Ishikawa (cell line): ENCODE measurements at regions not wholly inside any gene's neighbourhood (a gene's known extent, or its start where the extent isn't known, plus 50 kb on each side); places are given as distances from the start of the nearest gene placed in this dataset.

Source experiments
- CEBPB ChIP-seq: IDR thresholded peaks from 2 replicates; pipeline ENCODE4 v1.6.1; 2012
- CREB1 ChIP-seq: IDR thresholded peaks from 2 replicates; pipeline ENCODE4 v1.6.1; 2012; ENCODE audit warnings: low read depth
- EGR1 ChIP-seq: IDR thresholded peaks from 2 replicates; pipeline ENCODE4 v1.6.1; 2012
- EP300 ChIP-seq: IDR thresholded peaks from 2 replicates; pipeline ENCODE4 v1.6.1; 2012; ENCODE audit warnings: borderline replicate concordance
- FOXM1 ChIP-seq: IDR thresholded peaks from 2 replicates; pipeline ENCODE4 v1.6.1; 2012; ENCODE audit warnings: low read depth, borderline replicate concordance
- MAX ChIP-seq: IDR thresholded peaks from 2 replicates; pipeline ENCODE4 v1.6.1; 2012
- NFIC ChIP-seq: IDR thresholded peaks from 2 replicates; pipeline ENCODE4 v1.6.1; 2012
- RAD21 ChIP-seq: IDR thresholded peaks from 2 replicates; pipeline ENCODE4 v1.6.1; 2012; ENCODE audit warnings: low read depth
- TAF1 ChIP-seq: IDR thresholded peaks from 2 replicates; pipeline ENCODE4 v1.6.1; 2012; ENCODE audit warnings: low read depth, mild to moderate bottlenecking
- TCF12 ChIP-seq: IDR thresholded peaks from 2 replicates; pipeline ENCODE4 v1.6.1; 2012; ENCODE audit warnings: low read depth
- TEAD4 ChIP-seq: IDR thresholded peaks from 2 replicates; pipeline ENCODE4 v1.6.1; 2012
- USF1 ChIP-seq: IDR thresholded peaks from 2 replicates; pipeline ENCODE4 v1.6.1; 2012
- YY1 ChIP-seq: IDR thresholded peaks from 2 replicates; pipeline ENCODE4 v1.6.1; 2012; ENCODE audit warnings: low read depth
- ZBTB7A ChIP-seq: IDR thresholded peaks from 2 replicates; pipeline ENCODE4 v1.6.1; 2012; ENCODE audit warnings: low read depth
- TF ChIP-seq, protein P1 (sequence below): IDR thresholded peaks from 2 replicates; pipeline ENCODE4 v1.6.1; 2012; ENCODE audit warnings: low read depth, mild to moderate bottlenecking

- no peak for TF ChIP-seq USF1
- no peak for TF ChIP-seq EP300
- TF ChIP-seq, protein P1, sequence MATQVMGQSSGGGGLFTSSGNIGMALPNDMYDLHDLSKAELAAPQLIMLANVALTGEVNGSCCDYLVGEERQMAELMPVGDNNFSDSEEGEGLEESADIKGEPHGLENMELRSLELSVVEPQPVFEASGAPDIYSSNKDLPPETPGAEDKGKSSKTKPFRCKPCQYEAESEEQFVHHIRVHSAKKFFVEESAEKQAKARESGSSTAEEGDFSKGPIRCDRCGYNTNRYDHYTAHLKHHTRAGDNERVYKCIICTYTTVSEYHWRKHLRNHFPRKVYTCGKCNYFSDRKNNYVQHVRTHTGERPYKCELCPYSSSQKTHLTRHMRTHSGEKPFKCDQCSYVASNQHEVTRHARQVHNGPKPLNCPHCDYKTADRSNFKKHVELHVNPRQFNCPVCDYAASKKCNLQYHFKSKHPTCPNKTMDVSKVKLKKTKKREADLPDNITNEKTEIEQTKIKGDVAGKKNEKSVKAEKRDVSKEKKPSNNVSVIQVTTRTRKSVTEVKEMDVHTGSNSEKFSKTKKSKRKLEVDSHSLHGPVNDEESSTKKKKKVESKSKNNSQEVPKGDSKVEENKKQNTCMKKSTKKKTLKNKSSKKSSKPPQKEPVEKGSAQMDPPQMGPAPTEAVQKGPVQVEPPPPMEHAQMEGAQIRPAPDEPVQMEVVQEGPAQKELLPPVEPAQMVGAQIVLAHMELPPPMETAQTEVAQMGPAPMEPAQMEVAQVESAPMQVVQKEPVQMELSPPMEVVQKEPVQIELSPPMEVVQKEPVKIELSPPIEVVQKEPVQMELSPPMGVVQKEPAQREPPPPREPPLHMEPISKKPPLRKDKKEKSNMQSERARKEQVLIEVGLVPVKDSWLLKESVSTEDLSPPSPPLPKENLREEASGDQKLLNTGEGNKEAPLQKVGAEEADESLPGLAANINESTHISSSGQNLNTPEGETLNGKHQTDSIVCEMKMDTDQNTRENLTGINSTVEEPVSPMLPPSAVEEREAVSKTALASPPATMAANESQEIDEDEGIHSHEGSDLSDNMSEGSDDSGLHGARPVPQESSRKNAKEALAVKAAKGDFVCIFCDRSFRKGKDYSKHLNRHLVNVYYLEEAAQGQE, result no peak
- no peak for TF ChIP-seq CEBPB
- TF ChIP-seq TAF1, result no peak
- no peak for TF ChIP-seq MAX
- TF ChIP-seq RAD21, result no peak
- no peak for TF ChIP-seq CREB1
Measured at GRCh38 chr6:95517568-95517967, 59.8 kb upstream of the MANEA start.

DNA sequence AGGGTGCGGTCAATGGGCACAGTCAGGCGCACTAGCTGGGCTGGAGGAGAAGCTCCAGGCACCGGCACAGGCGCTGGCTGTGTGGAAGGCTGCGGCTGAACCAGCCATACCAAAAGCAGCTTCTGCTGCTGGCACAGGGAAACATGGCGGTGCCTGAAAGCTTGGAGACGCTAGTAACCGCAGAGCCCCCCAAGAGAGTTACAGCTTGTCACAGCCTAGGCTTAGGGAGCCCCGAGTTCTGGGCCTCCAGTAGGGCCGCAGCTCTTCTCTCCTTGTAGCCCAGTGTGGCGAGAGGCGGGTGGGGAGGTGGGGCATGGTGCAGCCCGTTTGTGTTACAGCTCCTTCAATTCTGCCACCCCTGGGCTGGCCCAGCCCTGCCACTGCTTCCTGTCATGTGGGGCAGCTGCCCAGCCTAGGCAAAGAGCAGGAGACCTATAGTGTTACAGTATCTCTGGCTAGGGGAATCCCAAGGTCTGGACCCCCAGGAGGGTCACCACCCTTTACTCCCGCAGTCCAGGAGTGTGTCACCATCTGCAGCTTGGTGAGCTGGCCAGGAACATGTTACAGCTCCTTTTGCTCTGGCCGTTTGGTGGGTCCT lies 58.6 kb upstream of the MANEA start:
- no peak for TF ChIP-seq YY1
- no peak for TF ChIP-seq TCF12
- TF ChIP-seq ZBTB7A, result no peak
- TF ChIP-seq CREB1, result no peak
- no peak for TF ChIP-seq RAD21
- TF ChIP-seq EP300, result no peak
- TF ChIP-seq EGR1, result no peak
- TF ChIP-seq, protein P1, result no peak
- no peak for TF ChIP-seq FOXM1
- TF ChIP-seq MAX, result no peak

GRCh38 chr6:95519228-95520037 lies 57.9 kb upstream of the MANEA start:
- TF ChIP-seq EGR1 (no peak), USF1 (no peak), RAD21 (no peak), NFIC (no peak), YY1 (no peak), TEAD4 (no peak), TCF12 (no peak), TAF1 (no peak), FOXM1 (no peak), EP300 (no peak), CREB1 (no peak), CEBPB (no peak), ZBTB7A (no peak)

GRCh38 chr6:95521181-95521580 lies 56.2 kb upstream of the MANEA start:
- TF ChIP-seq RAD21 (no peak), NFIC (no peak), CEBPB (no peak), CREB1 (no peak), TCF12 (no peak), TEAD4 (no peak), USF1 (no peak), MAX (no peak), EP300 (no peak), EGR1 (no peak), ZBTB7A (no peak), TAF1 (no peak)
- TF ChIP-seq, protein P1, result no peak
